Activated naive CD4-positive, alpha-beta T cell treated with anti-CD3 and anti-CD28 coated beads, Interleukin-2, amount 50 U/mL, for 72 hours (primary cell): ENCODE measurements at regions not wholly inside any gene's neighbourhood (a gene's known extent, or its start where the extent isn't known, plus 50 kb on each side); places are given as distances from the start of the nearest gene placed in this dataset.

Source experiments
- ATAC-seq, 2 donors: fragments of 150-1000 bp; cut with Tn5 transposase; 2 replicates each; pipeline ENCODE4 v1.10.0; 2021; ENCODE audit warnings: mild to moderate bottlenecking in 2 of 2, moderate library complexity in 2 of 2
- DNase-seq, 2 donors: peaks; one replicate each; pipeline ENCODE4 v3.0.0; 2021 to 2022; ENCODE audit warnings: low spot score in 2 of 2
- H3K27ac Mint-ChIP-seq, 2 donors: one replicate each; pipeline ENCODE4 v1.8.0; 2022; ENCODE audit warnings: mild to moderate bottlenecking in 2 of 2, mixed read lengths in 2 of 2
- H3K36me3 Mint-ChIP-seq, 2 donors: one replicate each; pipeline ENCODE4 v1.8.0; 2022; ENCODE audit warnings: mixed read lengths in 2 of 2
- H3K9me3 Mint-ChIP-seq, 2 donors: one replicate each; pipeline ENCODE4 v1.8.0; 2022; ENCODE audit warnings: mixed read lengths in 2 of 2

GRCh38 chr2:8101614-8102277, 580.1 kb upstream of the ID2 start:
- no peak for DNase-seq
- no peak for ATAC-seq
- peaks cover 0 to 5% of the 10 kb centered on the region in 2 donors for H3K36me3 Mint-ChIP-seq
- peaks cover 0 to 4% of the 10 kb centered on the region in 2 donors for H3K9me3 Mint-ChIP-seq
- H3K27ac Mint-ChIP-seq = no peak overlapping the region

DNA sequence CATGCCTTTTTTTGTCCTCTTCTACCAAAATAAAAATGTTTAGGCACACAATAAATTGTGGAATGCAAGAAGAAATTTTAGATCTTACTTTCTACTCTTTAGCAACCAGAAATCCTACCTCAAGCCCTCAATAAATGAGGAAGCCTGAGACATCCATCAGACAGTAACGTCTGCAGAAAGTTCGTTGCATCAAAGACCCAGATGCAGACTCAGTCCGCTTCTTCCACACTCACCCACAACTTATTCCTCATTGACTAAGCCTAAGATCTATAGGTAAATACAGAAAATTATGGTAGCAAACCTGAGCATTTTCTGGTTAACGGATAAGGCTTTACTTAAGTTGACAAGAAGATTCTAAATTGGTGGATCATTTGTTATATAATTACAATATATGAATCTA, 579.4 kb upstream of the ID2 start:
- Mint-ChIP-seq H3K36me3 (peaks cover 0 to 5% of the 10 kb centered on the region in 2 donors), H3K9me3 (peaks cover 0 to 4% of the 10 kb centered on the region in 2 donors), H3K27ac (no peak overlapping the region)
- ATAC-seq (no peak), DNase-seq (no peak)

DNA sequence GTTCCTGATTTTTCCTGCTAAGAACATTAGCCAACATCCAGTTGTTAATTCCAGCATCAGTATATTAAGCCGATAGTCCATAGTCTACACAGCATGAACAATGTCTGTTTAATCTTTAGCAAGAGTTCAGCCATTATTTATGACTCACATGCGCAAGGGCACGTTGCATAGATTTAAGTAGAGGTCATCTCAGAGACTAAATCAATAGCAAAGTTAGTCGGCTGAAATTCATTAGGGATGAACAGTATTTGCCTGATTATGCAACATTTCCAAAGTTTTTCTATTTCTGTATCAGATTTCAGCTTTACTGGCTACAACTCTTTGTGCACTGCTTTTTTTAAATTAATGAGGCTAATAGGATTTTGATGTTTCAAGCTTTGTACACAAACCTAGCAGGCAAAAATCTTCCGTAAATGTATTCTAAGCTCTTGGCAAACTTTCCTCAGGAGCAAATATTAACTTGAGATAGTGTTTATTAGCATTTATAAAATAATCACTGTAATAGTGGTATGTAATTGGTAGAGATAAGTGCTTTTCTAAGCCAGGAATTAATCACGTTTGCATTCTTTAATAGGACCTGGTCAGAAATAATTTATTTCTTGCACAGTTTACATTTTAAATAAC, 578.7 kb upstream of the ID2 start:
- no peak for ATAC-seq
- H3K9me3 Mint-ChIP-seq = peaks cover 0 to 4% of the 10 kb centered on the region in 2 donors

DNA sequence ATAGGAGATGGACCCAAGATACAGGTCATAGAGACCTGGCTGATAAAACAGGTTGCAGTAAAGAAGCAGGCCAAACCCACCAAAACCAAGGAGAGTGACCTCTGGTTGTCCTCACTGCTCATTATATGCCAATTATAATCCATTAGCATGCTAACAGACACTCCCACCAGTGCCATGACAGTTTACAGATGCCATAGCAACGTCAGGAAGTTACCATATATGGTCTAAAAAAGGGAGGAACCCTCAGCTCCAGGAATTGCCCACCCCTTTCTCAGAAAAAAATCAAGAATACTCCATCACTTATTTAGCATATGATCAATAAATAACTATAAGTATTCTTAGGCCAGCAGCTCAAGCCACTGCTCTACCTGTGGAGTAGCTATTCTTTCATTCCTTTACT, 574.7 kb upstream of the ID2 start:
- peaks cover 0 to 4% of the 10 kb centered on the region in 2 donors for H3K9me3 Mint-ChIP-seq
- H3K36me3 Mint-ChIP-seq = peaks cover 0 to 5% of the 10 kb centered on the region in 2 donors
- DNase-seq (no peak), ATAC-seq (no peak)
- no peak overlapping the region for H3K27ac Mint-ChIP-seq

More for the DNA sequence above, 578.7 kb upstream of the ID2 start:
- H3K36me3 Mint-ChIP-seq = peaks cover 0 to 5% of the 10 kb centered on the region in 2 donors
- no peak for DNase-seq
- H3K27ac Mint-ChIP-seq = no peak overlapping the region

DNA sequence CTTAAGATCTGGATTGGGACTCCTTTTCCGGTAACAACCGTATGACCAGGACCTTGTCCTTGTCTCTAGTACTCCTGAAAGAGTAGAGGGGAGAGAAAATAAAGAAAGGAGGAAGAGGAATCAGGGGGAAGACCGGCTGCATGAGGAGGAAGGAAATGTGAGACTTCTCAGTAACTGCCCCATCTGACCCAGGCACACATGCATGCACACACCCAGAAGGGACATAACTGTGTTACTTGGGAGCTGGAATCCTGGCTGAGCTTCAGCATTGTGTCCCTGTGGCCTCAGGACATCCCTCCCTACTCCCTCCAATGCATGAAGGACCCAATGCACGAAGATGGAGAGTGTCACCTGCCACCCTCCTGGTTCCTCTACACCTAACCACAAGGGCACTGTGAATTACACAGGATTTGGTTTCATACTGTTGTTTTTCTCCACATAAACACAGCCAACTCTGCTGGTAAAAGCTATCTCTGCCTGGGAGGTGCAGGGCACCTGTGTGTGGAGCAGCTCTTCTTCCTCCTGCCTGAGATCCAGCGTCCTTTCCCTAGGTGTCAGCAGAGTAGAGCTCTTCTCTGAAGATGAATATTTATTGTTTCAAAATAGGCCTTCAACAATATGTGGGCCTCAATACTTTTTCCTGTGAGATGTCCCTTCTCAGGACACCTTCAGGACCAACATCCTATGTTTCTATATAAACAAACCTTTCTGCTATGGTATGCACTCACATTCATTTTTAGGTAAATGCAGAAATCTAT, 574.1 kb upstream of the ID2 start:
- no peak overlapping the region for H3K27ac Mint-ChIP-seq
- DNase-seq (no peak), ATAC-seq (no peak)
- H3K9me3 Mint-ChIP-seq = peaks cover 0 to 4% of the 10 kb centered on the region in 2 donors
- H3K36me3 Mint-ChIP-seq = peaks cover 0 to 5% of the 10 kb centered on the region in 2 donors

- Mint-ChIP-seq H3K9me3 (peaks cover 0 to under 1% of the 10 kb centered on the region in 2 donors), H3K27ac (no peak overlapping the region), H3K36me3 (peaks cover 0 to 7% of the 10 kb centered on the region in 2 donors)
- ATAC-seq = no peak
- DNase-seq = no peak
Measured at GRCh38 chr2:8110716-8111115, 571.1 kb upstream of the ID2 start.

DNA sequence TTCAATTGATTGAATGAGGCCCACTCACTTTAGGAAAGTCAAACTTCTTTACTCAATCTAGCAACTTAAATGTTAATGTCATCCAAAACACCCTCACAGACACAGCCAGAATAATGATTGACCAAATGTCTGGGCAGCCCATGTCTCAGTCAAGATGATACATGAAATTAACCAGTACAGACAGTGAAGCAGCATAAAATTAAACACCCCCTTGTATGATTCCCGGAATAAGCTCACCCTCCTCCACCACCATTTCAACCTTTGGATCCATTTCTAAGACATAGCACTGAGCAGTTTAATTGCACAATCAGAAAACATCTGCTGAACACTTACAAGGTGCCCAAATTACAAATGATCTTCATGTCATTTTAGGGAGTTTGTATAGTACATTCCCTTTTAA, 570.7 kb upstream of the ID2 start:
- no peak overlapping the region for H3K27ac Mint-ChIP-seq

DNA sequence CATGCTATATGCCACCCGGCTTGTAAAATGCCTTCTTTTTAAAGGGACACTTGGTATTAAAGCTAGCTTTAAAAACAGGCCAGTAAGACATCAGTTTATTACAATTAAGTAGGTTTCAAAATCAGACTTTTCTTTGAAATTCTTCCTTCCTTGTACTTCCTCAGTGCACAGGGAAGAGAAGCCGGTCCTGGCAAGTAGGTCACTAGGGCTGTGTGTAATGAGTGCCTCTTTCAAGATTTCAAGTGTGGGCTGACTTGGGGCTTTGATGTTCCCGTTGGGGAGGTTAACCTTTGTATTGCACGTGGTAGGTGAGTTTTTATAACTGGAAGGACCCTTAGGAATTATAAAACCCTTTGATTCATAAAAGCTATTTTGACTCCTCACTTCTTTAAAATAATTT, 566.4 kb upstream of the ID2 start:
- Mint-ChIP-seq H3K9me3 (no peaks in the 10 kb centered on the region), H3K36me3 (peaks cover 0 to 7% of the 10 kb centered on the region in 2 donors), H3K27ac (no peak overlapping the region)
- no peak for DNase-seq
- ATAC-seq = no peak

More for the DNA sequence above, 570.7 kb upstream of the ID2 start:
- no peak for ATAC-seq
- H3K9me3 Mint-ChIP-seq = no peaks in the 10 kb centered on the region
- DNase-seq = no peak
- H3K36me3 Mint-ChIP-seq = peaks cover 0 to 7% of the 10 kb centered on the region in 2 donors

GRCh38 chr2:8115966-8116365, 565.9 kb upstream of the ID2 start:
- Mint-ChIP-seq H3K27ac (no peak overlapping the region), H3K9me3 (no peaks in the 10 kb centered on the region), H3K36me3 (peaks cover 0 to 7% of the 10 kb centered on the region in 2 donors)
- ATAC-seq (no peak), DNase-seq (no peak)

DNA sequence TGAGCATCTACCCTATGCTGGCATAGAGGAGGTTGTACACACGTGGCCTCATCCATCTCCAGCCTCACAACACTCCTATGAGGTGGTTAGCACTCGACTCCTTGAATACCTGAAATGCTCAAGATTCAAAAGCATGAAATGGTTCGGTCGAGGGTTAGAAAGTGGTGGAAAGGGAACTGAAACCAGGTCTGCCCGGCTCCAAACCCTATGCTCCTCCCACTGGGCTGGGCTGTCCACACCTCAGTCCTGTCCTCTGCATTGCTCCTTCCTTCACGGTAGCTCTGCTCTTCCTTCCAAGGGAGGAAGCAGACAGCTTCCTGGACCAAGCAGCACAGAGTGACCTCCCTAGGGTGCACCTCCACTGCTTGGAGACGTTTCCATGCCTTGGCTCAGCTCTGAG, 565.2 kb upstream of the ID2 start:
- Mint-ChIP-seq H3K27ac (no peak overlapping the region), H3K9me3 (no peaks in the 10 kb centered on the region), H3K36me3 (peaks cover 0 to 7% of the 10 kb centered on the region in 2 donors)
- no peak for DNase-seq
- ATAC-seq = no peak

- DNase-seq = no peak
Measured at GRCh38 chr2:8118940-8119781, 562.7 kb upstream of the ID2 start.

DNA sequence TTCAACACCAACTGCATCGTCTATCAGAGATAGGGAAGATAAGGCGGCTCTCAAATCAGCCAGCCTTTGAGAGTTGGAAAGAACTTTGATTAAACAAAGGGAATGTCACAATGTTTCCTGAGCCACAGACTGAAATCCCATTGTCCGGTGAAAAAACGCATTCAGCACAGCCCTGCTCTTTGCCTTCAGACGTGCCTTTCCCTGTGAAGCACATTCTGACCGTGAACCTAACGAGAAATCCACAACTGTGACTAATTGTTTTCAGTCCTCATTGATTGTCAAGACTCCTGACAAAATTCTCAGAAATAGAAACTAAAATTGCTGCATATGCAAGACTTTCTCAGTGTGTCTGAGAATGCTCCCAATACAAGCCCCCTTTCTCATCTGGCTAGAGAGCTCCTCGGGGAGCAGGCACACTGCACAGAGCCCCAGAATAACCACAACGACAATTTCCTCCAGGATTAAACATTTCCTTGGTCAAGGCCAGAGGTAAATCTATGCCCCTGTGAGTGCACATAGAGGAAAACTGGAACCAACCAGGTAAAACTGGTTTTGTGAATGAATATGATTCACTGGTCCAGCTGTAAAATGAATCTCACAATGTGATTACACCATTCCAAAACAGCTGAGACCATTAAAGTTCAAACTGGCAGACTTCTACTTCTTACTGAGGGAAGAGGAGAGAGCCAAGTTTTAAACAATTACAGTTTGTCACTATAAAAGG, 561.9 kb upstream of the ID2 start:
- H3K27ac Mint-ChIP-seq = peak overlapping the region in 1 of 2 donors; percentile 29
- no peak for DNase-seq
- no peaks in the 10 kb centered on the region for H3K36me3 Mint-ChIP-seq
- peak; percentile 63 to 85 for ATAC-seq
- no peaks in the 10 kb centered on the region for H3K9me3 Mint-ChIP-seq

More at GRCh38 chr2:8118940-8119781, 562.7 kb upstream of the ID2 start:
- H3K9me3 Mint-ChIP-seq = no peaks in the 10 kb centered on the region
- H3K36me3 Mint-ChIP-seq = no peaks in the 10 kb centered on the region
- no peak for ATAC-seq
- H3K27ac Mint-ChIP-seq = peak overlapping the region in 1 of 2 donors; percentile 44

DNA sequence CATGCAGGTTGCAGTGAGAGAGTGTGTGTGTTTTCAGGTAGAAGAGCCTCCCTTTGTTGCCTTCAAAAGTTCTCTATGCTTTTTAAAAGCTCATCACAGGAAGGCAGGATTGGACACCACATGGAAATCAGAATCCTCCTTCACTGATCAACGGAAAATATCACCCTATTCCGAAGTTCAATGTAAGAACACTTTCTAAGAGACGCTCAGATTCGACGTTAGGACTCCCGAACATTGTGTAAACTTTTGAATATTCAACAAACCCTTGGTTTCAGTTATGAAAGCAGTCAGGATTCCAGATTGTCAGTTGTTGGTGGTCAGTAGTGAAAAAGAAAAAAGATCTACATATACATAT, 561.4 kb upstream of the ID2 start:
- Mint-ChIP-seq H3K36me3 (no peaks in the 10 kb centered on the region), H3K27ac (peak overlapping the region in 1 of 2 donors; percentile 29), H3K9me3 (no peaks in the 10 kb centered on the region)
- DNase-seq (no peak), ATAC-seq (no peak)

DNA sequence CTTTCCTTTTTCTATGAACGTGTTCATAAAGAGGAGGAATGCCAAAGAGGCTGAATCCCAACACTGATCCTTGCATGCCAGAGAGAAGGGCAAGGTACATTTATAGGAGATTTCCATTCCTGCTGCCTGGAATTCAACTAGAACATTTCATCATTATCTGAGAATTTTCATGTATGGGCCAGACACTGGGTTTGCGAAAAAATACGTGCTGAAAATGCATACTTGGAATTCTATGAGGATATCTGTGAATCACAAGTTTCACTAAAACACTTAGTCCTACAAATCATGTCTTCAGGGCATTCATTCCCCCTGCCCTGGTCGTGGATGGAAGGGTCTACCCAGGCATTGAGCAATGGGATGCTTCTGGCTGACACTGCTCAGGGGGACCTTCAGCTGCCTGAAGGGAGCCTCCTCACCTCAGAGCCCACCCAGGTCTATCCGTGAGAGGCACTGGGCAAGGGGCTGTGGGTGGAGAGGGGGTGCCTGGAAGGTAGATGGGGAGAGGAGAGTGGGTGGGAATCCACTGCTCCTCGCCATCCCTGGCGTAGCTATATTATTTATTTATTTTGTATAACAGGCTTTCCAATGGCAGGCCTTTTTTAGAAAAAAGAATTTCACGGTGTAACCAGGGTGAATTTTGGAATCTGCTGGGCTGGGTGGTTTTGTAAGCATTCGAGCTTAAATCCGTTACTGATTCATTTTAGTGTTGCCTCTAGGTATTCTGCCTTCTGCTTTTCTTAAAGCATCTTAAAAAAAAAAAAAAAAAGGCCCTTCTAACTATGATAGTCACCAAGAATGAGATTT, 560.6 kb upstream of the ID2 start:
- no peak for DNase-seq
- Mint-ChIP-seq H3K36me3 (no peaks in the 10 kb centered on the region), H3K9me3 (peaks cover 0 to 2% of the 10 kb centered on the region in 2 donors), H3K27ac (no peak overlapping the region)
- ATAC-seq = no peak

- no peak overlapping the region for H3K27ac Mint-ChIP-seq
- no peak for DNase-seq
- ATAC-seq = no peak
- peaks cover 0 to 5% of the 10 kb centered on the region in 2 donors for H3K9me3 Mint-ChIP-seq
- H3K36me3 Mint-ChIP-seq = no peaks in the 10 kb centered on the region
Measured at GRCh38 chr2:8121826-8122513, 559.9 kb upstream of the ID2 start.
